T-helper 9 cell (primary cell): ENCODE measurements at regions not wholly inside any gene's neighbourhood (a gene's known extent, or its start where the extent isn't known, plus 50 kb on each side); places are given as distances from the start of the nearest gene placed in this dataset.
"Not testable (repeated sequence)": the region's sequence is repeated elsewhere in the genome, so short reads cannot be mapped to it uniquely, and the experiment has no call there.

Experiments used
- DNase-seq: peaks from one replicate; pipeline ENCODE4 v3.0.0-alpha.2; 2020

- DNase-seq, result not testable (repeated sequence)
These were observed 324.6 kb upstream of the PHF14 start for GRCh38 chr7:10649120-10649519.

GRCh38 chr7:10655031-10655430 is 318.6 kb upstream of the PHF14 start:
- no peak for DNase-seq

- DNase-seq, result no peak
These were observed 316.5 kb upstream of the PHF14 start for GRCh38 chr7:10657201-10657600.

- no peak for DNase-seq
These were observed 315.8 kb upstream of the PHF14 start for GRCh38 chr7:10657837-10658236.

GRCh38 chr7:10662491-10662890 is 311.2 kb upstream of the PHF14 start:
- no peak for DNase-seq

- DNase-seq, result no peak
These were observed 310.4 kb upstream of the PHF14 start for GRCh38 chr7:10662982-10663884.

GRCh38 chr7:10672186-10672585 is 301.5 kb upstream of the PHF14 start:
- no peak for DNase-seq

- no peak for DNase-seq
These were observed 296.5 kb upstream of the PHF14 start for GRCh38 chr7:10677211-10677610.

GRCh38 chr7:10677668-10678232 is 295.9 kb upstream of the PHF14 start:
- no peak for DNase-seq

- DNase-seq, result no peak
These were observed 289.1 kb upstream of the PHF14 start for GRCh38 chr7:10684606-10685005.

- no peak for DNase-seq
These were observed 288.6 kb upstream of the PHF14 start for GRCh38 chr7:10685040-10685439.

GRCh38 chr7:10688544-10688943 is 285.1 kb upstream of the PHF14 start:
- DNase-seq, result no peak

- DNase-seq, result no peak
These were observed 277.6 kb upstream of the PHF14 start for GRCh38 chr7:10696064-10696463.

GRCh38 chr7:10703059-10703458 is 270.6 kb upstream of the PHF14 start:
- DNase-seq, result no peak

- DNase-seq, result no peak
These were observed 269.7 kb upstream of the PHF14 start for GRCh38 chr7:10703981-10704380.

- no peak for DNase-seq
These were observed 269.0 kb upstream of the PHF14 start for GRCh38 chr7:10704653-10705052.

GRCh38 chr7:10706875-10707493 is 266.7 kb upstream of the PHF14 start:
- no peak for DNase-seq

- DNase-seq, result no peak
These were observed 266.2 kb upstream of the PHF14 start for GRCh38 chr7:10707519-10707918.

GRCh38 chr7:10708447-10708846 is 265.2 kb upstream of the PHF14 start:
- no peak for DNase-seq

GRCh38 chr7:10718768-10719167 is 254.9 kb upstream of the PHF14 start:
- no peak for DNase-seq

GRCh38 chr7:10720042-10720441 is 253.6 kb upstream of the PHF14 start:
- no peak for DNase-seq

GRCh38 chr7:10721289-10721688 is 252.4 kb upstream of the PHF14 start:
- DNase-seq, result no peak

GRCh38 chr7:10723832-10724231 is 249.8 kb upstream of the PHF14 start:
- DNase-seq, result no peak

- DNase-seq, result no peak
These were observed 249.2 kb upstream of the PHF14 start for GRCh38 chr7:10724449-10724848.
